MCF 10A (cell line): ENCODE measurements at regions not wholly inside any gene's neighbourhood (a gene's known extent, or its start where the extent isn't known, plus 50 kb on each side); places are given as distances from the start of the nearest gene placed in this dataset.

Experiments
- BruUV-seq: library from RNA; stranded (reverse); fragments of 400-500 nt; replicated peaks from 2 replicates; lab custom pipeline; 2021; lab: Mats Ljungman, UMichigan
- CTCF ChIA-PET: fragments of 300-600 bp; sonication (Branson Sonifier 250); formaldehyde crosslinking; extraction: SDS; loops from one replicate; lab custom pipeline; 2021; ENCODE audit warnings: antibody characterized with exemption, inconsistent platforms; lab: Yijun Ruan, JAX
- POLR2A ChIA-PET: fragments of 300-600, 350-650 bp; sonication (Branson Sonifier 250); formaldehyde crosslinking; extraction: SDS; loops from one replicate; lab custom pipeline; 2020; ENCODE audit warnings: antibody characterized with exemption, inconsistent platforms; lab: Yijun Ruan, JAX
- DNase-seq: peaks from one replicate; pipeline ENCODE4 v3.0.0-alpha.2; 2018; ENCODE audit not compliant: unreplicated experiment
- H3K27ac Mint-ChIP-seq: one replicate; pipeline ENCODE4 v1.8.0; 2022; ENCODE audit warnings: mild to moderate bottlenecking, low read depth, mixed read lengths; ENCODE audit not compliant: unreplicated experiment
- H3K27me3 Mint-ChIP-seq: one replicate; pipeline ENCODE4 v1.8.0; 2022; ENCODE audit warnings: mixed read lengths; ENCODE audit not compliant: insufficient read depth, unreplicated experiment
- H3K36me3 Mint-ChIP-seq: one replicate; pipeline ENCODE4 v1.8.0; 2022; ENCODE audit warnings: mild to moderate bottlenecking, moderate library complexity, mixed read lengths; ENCODE audit not compliant: insufficient read depth, unreplicated experiment
- H3K4me1 Mint-ChIP-seq: one replicate; pipeline ENCODE4 v1.8.0; 2022; ENCODE audit warnings: mixed read lengths; ENCODE audit not compliant: insufficient read depth, unreplicated experiment
- H3K4me3 Mint-ChIP-seq: one replicate; pipeline ENCODE4 v1.8.0; 2022; ENCODE audit warnings: mild to moderate bottlenecking, moderate library complexity, mixed read lengths; ENCODE audit not compliant: unreplicated experiment
- H3K9me3 Mint-ChIP-seq: one replicate; pipeline ENCODE4 v1.8.0; 2022; ENCODE audit warnings: mixed read lengths; ENCODE audit not compliant: unreplicated experiment
- CTCF ChIP-seq: fragments of 200-600 bp; IDR thresholded peaks from one replicate; pipeline ENCODE4 v1.8.0; 2022; ENCODE audit warnings: antibody characterized with exemption, mild to moderate bottlenecking; ENCODE audit not compliant: unreplicated experiment
- intact Hi-C: fragments of 100-400 bp; cut with micrococcal nuclease; formaldehyde crosslinking; loops from 2 replicates; pipeline ENCODE4 v1.14.1; 2022

GRCh38 chr7:111642373-111642772 is 80.1 kb upstream of the IMMP2L start:
- ChIA-PET POLR2A (no interaction called here), CTCF (no interaction called here)
- H3K27me3 Mint-ChIP-seq, result no peaks in the 10 kb centered on the region
- no peak for DNase-seq
- no peak overlapping the region for H3K4me3 Mint-ChIP-seq
- BruUV-seq, result no TSS peak
- H3K9me3 Mint-ChIP-seq, result no peaks in the 10 kb centered on the region
- TF ChIP-seq CTCF, result no peak
- no peak overlapping the region for H3K27ac Mint-ChIP-seq
- no peaks in the 10 kb centered on the region for H3K4me1 Mint-ChIP-seq
- intact Hi-C loops, result no loop called here
- H3K36me3 Mint-ChIP-seq, result no peaks in the 10 kb centered on the region

GRCh38 chr7:111640416-111640815 is 78.1 kb upstream of the IMMP2L start:
- no peak overlapping the region for H3K27ac Mint-ChIP-seq
- CTCF ChIA-PET, result interaction anchor here (0.6 kb wide), 2 partner anchors 131 to 420 kb away, joined by 3 to 4 read pairs; no protein-coding TSS in a partner anchor
- no peaks in the 10 kb centered on the region for H3K9me3 Mint-ChIP-seq
- POLR2A ChIA-PET, result no interaction called here
- H3K4me3 Mint-ChIP-seq, result no peak overlapping the region
- no peaks in the 10 kb centered on the region for H3K27me3 Mint-ChIP-seq
- H3K4me1 Mint-ChIP-seq, result no peaks in the 10 kb centered on the region
- no peak for DNase-seq
- intact Hi-C loops, result no loop called here
- no peaks in the 10 kb centered on the region for H3K36me3 Mint-ChIP-seq
- BruUV-seq, result no TSS peak
- no peak for TF ChIP-seq CTCF

- TF ChIP-seq CTCF, result no peak
- no TSS peak for BruUV-seq
- DNase-seq, result no peak
- Mint-ChIP-seq H3K9me3 (no peaks in the 10 kb centered on the region), H3K36me3 (no peaks in the 10 kb centered on the region), H3K4me1 (no peaks in the 10 kb centered on the region), H3K4me3 (no peak overlapping the region), H3K27ac (no peak overlapping the region), H3K27me3 (no peaks in the 10 kb centered on the region)
- intact Hi-C loops, result no loop called here
- POLR2A ChIA-PET, result no interaction called here
- CTCF ChIA-PET, result interaction anchor here (0.6 kb wide), 1 partner anchor 130 kb away, joined by 4 read pairs; no protein-coding TSS in a partner anchor
Observed at GRCh38 chr7:111639934-111640333, 77.6 kb upstream of the IMMP2L start.

GRCh38 chr7:111638078-111638477 is 75.8 kb upstream of the IMMP2L start:
- BruUV-seq, result no TSS peak
- ChIA-PET POLR2A (no interaction called here), CTCF (no interaction called here)
- H3K9me3 Mint-ChIP-seq, result no peaks in the 10 kb centered on the region
- H3K4me3 Mint-ChIP-seq, result no peak overlapping the region
- intact Hi-C loops, result no loop called here
- no peaks in the 10 kb centered on the region for H3K36me3 Mint-ChIP-seq
- no peak for TF ChIP-seq CTCF
- no peaks in the 10 kb centered on the region for H3K27me3 Mint-ChIP-seq
- H3K4me1 Mint-ChIP-seq, result no peaks in the 10 kb centered on the region
- no peak overlapping the region for H3K27ac Mint-ChIP-seq
- DNase-seq, result no peak
